RWPE1 (cell line): ENCODE measurements at regions not wholly inside any gene's neighbourhood (a gene's known extent, or its start where the extent isn't known, plus 50 kb on each side); places are given as distances from the start of the nearest gene placed in this dataset.

Experiments used
- CTCF ChIA-PET: fragments of 350-600 bp; sonication (Branson Sonifier 250); formaldehyde crosslinking; extraction: SDS; loops from one replicate; lab custom pipeline; 2021; lab: Yijun Ruan, JAX
- POLR2A ChIA-PET: fragments of 400-600 bp; formaldehyde crosslinking; extraction: SDS; loops from one replicate; lab custom pipeline; 2020; ENCODE audit warnings: antibody characterized with exemption; ENCODE audit not compliant: low non-redundant PET; lab: Yijun Ruan, JAX
- DNase-seq: peaks from one replicate; pipeline ENCODE4 v3.0.0; 2012; ENCODE audit warnings: low spot score
- H3K27ac ChIP-seq: fragments of 450-650 bp; 2 replicates; pipeline ENCODE4 v1.5.1; 2017
- TF ChIP-seq, protein P1 (sequence below): fragments of 450-650 bp; conservative IDR thresholded peaks from 2 replicates; pipeline ENCODE4 v1.5.1; 2017; ENCODE audit warnings: low read depth, mild to moderate bottlenecking

DNA sequence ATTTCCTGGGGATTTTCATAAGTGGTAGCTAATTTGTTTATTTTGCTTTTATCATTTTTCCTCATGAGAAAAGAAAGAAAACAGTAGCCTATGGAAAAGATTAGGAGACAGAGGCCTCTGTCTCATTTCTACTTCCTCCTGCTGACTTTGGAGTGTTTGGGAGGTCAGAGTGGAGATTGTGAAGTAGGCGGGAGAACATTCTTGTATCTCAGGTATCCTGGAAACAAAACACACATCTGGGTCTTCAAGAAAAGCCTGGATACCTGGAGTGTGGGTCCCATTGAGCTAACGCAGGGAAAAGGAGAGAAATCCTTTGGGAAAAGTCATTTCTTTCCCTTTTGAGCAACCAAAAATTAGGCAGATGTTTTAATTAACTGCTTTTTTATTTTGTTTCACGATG, 161.5 kb upstream of the DMAC1 start:
- no peak overlapping the region for H3K27ac ChIP-seq
- POLR2A ChIA-PET: no interaction called here
- DNase-seq: no peak
- TF ChIP-seq, protein P1, sequence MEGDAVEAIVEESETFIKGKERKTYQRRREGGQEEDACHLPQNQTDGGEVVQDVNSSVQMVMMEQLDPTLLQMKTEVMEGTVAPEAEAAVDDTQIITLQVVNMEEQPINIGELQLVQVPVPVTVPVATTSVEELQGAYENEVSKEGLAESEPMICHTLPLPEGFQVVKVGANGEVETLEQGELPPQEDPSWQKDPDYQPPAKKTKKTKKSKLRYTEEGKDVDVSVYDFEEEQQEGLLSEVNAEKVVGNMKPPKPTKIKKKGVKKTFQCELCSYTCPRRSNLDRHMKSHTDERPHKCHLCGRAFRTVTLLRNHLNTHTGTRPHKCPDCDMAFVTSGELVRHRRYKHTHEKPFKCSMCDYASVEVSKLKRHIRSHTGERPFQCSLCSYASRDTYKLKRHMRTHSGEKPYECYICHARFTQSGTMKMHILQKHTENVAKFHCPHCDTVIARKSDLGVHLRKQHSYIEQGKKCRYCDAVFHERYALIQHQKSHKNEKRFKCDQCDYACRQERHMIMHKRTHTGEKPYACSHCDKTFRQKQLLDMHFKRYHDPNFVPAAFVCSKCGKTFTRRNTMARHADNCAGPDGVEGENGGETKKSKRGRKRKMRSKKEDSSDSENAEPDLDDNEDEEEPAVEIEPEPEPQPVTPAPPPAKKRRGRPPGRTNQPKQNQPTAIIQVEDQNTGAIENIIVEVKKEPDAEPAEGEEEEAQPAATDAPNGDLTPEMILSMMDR: no peak
- CTCF ChIA-PET: interaction anchor here (0.6 kb wide), 1 partner anchor 108 kb away, joined by 3 read pairs; no protein-coding TSS in a partner anchor

DNA sequence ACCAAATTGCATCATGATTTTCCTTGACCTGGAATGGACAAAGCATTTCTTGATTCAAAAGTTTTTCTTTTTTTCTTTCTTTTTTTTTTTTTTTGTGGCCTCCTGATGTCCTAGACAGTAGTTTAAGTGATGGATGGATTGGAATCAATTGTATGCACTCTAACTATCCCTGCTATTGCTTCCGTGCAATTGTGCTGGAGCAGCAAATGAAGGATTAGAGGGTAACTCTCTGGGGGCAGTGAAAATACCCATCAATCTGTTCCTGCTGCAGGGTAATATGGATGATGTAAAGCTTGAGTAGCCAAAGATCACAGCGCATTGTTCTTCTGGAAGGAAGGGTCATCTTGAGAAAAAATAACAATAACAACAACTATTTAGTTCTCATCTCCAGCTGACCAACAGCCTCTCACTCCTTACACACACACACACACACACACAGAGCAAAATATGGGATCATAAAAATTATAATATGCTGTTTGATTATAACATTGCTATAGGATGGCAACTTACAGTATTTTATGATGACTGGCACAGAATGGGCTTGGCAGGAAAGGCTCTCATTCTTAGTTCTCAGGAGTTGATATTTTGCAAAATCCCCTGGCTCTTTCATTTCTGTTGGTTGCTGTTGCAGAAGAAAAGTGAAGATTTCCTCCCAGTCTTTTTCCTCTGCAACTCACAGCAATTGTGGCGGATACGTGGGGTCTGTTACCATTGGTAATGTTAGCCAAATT, 160.9 kb upstream of the DMAC1 start:
- ChIA-PET POLR2A (no interaction called here), CTCF (interaction anchor here (0.6 kb wide), 1 partner anchor 108 kb away, joined by 3 read pairs; no protein-coding TSS in a partner anchor)
- no peak for DNase-seq
- H3K27ac ChIP-seq: no peak overlapping the region
- TF ChIP-seq, protein P1: no peak

DNA sequence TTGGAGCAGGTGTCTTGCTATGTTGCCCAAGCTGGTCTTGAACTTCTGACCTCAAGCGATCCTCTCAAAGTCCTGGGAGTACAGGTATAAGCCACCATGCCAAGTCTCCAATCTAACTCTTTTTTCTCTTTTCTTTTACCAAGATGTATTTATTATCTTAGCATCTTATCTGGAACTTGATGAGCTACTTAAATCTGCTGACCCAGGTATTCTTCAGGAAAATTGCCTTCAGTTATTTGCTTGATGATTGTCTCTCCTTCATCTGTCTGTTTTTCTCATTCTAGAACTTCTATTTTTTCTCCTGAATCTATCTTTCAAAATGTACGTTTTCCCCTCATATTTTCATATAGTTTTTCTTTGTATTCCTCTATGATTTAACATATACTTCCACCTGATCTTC, 158.2 kb upstream of the DMAC1 start:
- DNase-seq: no peak
- ChIA-PET CTCF (no interaction called here), POLR2A (no interaction called here)
- TF ChIP-seq, protein P1: no peak
- H3K27ac ChIP-seq: no peak overlapping the region

DNA sequence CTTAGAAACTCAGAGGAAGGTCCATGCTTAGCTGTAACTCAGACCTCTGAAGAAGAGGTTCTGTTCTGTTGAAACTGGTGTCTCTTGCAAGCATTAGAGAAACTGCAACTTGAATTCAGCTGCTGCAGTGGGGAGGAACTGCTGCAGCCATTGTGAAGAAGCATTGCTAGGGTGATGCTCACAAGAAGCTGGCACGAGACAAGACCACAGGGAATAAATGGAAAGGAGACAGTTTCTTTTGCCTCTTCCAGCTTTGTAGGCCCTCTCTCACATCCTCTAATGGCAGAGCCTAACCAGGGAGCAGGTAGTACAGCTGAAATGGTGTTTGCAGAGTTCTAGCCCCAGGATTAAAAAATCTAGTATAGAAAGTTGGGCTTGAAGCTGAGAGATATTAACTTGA, 148.0 kb upstream of the DMAC1 start:
- TF ChIP-seq, protein P1: no peak
- no peak for DNase-seq
- no peak overlapping the region for H3K27ac ChIP-seq
- ChIA-PET CTCF (no interaction called here), POLR2A (no interaction called here)

DNA sequence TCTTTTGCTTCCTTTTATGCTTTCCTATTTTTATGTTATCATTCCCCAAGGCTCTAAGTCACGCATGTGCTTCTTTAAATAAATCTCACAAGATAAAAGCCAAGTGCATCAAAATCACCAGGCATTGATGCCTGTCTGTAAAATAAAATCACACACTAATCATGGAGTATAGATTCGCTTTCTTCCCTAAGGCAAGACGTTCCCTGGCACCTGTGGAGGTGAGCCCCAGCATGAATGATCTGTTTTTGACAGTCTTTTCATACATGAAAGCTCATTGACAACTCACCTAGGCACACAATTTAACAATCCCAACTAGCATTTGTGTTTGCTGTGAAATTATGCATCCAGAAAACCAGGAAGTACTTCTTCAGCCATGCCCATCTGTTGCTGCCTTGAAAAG, 146.9 kb upstream of the DMAC1 start:
- TF ChIP-seq, protein P1: no peak
- DNase-seq: no peak

DNA sequence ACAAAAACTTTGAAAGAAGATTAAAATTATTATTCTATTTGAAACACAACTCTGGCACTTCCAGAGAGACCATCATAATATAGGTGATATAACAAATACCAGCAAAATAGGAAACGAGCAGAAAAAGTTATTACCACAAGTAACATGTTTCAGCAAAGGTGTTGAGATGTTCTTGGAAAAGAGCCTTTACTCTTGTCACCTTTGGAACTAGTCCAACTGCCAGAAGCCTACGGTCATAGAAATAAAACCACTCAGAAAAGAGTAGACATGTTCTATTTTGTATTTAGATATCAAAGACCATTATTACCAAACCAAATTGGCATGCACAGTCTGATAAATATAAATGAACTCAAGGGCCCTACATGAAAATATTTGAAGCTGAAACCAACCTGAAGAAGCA, 145.0 kb upstream of the DMAC1 start:
- ChIA-PET POLR2A (no interaction called here), CTCF (interaction anchor here (0.6 kb wide), 1 partner anchor 647 kb away, joined by 3 read pairs; no protein-coding TSS in a partner anchor)
- DNase-seq: no peak
- TF ChIP-seq, protein P1: no peak
- H3K27ac ChIP-seq: no peak overlapping the region

More for the DNA sequence above, 146.9 kb upstream of the DMAC1 start:
- CTCF ChIA-PET: no interaction called here
- H3K27ac ChIP-seq: no peak overlapping the region
- POLR2A ChIA-PET: no interaction called here
